IPS DF 4.7 (cell line): ENCODE measurements at regions not wholly inside any gene's neighbourhood (a gene's known extent, or its start where the extent isn't known, plus 50 kb on each side); places are given as distances from the start of the nearest gene placed in this dataset.

ENCODE experiments used
- DNase-seq: peaks from one replicate; pipeline ENCODE4 v3.0.0-alpha.2; 2013; ENCODE audit warnings: low spot score; ENCODE audit errors: extremely low read depth

DNA sequence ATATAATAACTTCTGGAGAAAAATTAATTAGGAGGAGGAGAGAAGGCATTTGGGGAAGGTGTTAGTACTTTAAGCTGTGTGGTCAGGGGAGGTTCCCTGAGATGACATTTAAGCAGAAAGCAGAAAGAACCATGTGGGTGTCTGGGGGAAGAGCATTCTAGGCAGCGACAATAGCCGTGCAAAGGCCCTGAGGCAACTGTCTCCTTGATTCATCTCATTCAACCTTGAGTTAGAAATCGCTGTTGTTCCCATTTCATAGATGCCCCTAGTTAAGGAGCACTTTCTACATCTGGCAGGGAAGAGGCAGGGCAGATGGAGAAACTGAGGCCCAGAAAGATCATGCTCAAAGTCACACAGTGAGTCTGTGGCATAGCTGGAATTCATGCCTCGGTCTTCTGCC lies 108.6 kb upstream of the RUNX3 start:
- DNase-seq: no peak

DNA sequence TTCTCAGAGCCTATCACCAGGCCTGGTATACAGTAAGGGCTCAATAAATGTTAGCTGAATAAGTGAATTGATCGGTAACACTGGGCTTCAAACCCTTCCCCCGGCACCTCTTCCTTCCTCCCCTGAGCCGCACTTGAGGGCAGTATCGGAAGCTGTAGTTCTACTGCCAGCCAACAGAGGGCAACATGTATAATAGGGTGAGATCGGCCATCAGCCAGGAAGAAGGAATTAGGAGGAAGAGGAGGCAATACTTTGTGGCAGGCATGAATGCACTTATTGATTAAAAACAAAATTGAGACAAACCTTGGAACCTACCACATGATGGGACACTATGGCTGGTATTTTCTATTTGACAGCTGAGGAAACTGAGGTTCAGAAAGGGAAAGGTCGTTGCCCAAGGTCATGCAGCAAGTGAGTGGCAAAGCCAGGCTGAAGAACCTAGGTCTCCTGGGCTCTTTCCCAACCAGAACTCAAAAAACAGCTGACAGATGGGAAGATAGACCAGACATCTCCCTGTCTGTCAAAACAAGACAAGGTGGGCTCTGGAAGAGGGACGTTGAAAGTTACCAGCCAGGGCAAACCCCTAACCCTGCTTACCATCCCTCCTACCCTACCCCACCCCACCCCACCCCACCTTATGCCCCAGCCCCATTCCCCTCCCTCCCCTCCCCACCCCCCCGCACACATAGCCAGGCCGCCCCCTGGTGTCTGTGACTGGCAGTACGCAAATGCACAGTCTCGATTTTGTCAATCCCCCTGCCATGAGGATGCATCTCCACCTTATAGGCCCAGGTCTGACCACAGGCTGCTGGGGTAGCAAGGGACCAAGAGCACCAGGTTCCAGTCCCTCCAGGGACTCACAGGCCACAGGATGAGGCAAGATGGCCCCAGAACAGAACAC lies 107.3 kb upstream of the RUNX3 start:
- no peak for DNase-seq

DNA sequence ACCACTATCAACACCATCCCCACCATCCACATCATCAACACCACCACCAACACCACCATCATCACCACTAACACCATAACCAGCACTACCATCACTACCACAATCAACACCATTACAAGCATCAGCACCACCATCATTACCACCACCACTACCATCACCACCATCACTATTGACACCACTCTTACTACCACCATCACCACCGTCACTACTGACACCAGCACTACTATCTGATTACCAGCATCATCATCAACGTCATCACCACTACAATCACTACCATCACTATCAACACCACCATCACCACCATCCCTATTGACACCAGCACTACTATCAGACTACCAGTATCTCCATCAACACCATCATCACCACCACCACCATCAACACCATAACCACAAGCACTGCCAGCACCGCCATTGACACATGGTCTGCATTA lies 106.1 kb upstream of the RUNX3 start:
- no peak for DNase-seq

DNA sequence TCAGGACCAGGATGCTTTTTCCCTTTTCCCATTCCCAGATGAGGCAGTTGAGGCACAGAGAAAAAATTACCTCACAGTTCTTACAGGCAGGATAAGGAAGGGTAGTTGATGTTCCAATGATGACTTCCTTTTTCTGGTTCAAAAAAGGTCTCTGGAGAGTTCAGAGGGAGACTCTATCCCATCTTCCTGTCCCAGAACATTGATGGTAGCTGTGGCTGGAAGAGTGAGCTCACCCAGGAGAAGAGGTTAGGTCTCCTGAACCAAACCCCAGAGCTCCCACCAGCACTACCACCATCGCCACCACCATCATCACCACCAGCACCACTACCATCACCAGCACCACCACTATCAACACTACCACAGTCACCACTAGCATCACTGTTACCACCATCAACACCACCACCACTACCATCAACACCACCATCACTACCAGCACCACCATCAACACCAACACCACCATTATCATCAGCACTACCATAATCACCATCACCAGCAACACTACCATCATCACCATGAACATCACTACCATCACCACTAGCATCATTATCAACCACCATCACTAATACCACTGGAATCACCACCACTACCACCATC lies 105.5 kb upstream of the RUNX3 start:
- DNase-seq: no peak

DNA sequence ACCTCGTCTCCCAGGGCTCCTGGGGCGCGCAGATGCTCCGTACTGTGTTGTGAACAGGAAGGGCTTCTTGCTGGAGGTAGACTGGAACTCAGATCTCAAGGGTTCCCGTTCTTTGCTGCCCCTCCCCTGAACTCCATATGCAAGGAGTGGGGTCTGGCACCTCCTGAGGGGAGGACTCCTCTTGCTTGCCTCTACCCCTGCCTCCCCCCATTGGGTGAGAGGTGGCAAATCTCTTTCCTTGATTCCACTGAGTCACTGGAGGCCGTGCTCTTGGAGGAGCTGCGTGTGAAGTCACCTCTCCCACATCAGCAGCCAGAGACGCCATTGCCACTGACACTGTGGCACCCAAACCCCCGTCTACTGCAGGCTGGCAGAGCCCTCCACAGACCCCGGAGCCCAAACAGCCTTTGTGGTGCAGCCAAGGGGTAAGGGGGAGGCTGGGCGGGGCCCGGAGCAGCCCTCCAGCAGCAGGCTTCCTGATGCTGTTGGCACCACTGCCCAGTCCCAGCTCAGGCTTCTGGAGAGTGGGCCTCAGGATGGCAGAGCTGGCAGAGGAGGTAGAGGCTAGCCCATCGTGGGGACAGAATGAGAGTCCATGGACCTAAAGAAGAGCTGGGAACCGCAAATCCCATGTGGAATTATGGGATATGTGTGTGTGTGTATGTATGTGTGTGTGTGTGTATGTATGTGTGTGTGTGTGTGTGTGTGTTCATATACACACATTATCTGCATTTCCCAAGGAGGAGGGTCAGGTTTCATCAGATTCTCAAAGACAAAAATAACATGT lies 104.9 kb upstream of the RUNX3 start:
- DNase-seq: no peak

DNA sequence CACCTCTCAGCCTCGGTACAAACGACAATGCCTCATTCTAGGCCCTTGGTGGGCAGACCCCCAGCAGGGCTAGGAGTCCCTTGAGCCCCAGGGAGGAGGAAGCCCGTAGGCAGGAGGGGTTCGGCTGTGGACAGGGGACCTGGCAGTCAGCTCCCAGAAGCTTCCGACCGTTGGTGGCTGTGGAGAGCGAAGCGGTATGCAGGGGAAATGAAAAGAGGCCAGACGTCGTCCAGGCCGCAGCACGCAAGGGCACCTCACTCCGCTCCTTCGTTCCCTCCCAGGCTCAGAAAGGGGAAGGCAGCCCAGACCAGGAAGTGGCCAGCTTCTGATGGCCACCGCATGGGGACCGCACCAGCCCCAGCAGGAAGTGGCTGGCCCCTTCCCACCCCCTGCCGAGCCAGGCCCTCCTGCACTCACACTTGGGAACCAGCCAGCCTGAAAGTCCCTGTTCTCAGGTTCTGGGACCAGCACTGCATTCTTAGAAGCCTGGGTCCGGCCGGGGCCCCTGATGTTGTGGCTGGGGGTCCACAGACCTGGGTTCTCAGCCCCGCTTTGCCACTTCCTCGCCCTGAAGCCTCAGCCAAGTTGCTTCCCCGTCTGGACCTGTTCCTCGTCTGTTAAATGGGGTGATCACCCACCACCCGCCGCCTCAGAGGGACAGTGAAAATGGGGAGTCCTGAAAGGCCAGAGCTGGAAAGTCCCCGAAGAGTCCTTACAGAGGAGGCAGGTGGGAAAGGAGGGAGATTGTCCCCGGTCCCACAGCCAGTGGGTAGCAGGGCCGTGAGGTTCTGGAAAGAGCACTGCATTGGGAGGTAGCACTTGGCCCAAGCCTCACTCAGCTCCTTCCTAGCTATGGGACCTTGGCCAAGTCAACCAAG lies 104.0 kb upstream of the RUNX3 start:
- DNase-seq: no peak

DNA sequence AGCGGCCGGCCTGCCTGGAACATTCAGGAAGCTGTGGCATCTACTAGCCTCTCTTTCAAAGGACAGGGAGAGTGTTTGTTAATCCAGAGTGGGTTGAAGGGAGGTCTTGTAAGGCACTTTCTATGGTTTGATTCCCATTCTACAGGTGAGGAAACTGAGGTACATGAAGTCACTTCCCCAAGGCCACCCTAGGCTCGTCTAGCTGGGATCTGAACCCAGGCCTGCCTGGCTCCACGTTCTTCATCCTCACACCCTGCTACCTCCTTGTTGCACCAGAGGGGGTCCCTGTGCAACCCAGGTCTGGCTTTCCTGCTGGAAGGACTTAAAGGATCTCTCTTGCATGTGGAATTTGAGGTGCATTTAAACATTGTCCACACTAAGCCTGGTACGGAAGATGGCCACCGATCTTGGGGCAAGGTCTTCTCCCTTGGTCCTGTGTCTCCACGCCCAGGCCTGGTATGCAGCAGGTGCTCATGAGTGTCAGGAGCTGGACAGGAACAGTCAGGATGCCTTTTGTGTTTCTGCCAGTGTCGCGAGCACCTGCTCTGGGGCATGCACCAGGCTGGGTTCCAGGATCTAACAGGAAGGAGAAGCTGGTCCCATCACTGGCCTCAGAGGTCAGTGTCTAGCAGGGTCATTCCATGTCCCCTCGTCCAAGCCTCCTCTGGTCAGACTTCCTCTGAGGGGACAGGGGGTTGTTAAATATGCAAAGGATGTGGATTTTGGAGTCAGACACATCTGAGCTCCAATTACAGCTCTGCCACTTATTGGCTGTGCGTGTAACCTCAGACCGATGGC lies 103.2 kb upstream of the RUNX3 start:
- no peak for DNase-seq

DNA sequence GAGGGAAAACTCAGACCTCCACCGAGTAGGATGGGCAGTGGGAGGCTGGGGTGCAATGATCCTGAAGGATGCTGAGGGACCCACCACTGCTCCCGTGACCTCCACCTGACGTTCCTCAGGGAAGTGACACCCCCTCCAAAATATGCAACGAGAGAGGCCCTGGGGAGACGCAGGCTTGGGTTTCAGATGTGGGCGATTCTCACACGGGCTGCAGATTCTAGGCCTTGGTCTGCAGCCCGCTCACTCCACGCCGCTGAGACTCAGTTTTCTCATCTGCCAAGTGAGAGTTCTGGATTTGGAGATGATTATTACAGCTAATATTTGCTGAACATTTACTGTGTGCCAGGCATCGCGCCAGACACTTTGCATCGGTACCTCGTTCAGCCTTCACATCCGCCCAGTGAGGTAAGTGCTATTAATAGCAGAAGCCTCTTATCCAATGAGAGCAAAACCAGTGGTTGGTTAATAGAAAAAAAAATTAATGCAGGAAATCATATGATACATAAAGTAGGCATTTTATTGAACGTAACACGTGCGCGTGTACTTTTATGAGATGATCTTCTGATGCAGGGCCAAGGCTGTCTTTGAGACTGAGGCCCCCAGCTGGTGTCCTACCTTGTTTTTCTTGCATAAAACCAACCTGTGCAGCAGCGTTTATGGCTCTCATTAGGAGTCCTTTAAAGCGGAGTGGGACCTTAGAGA lies 102.0 kb upstream of the RUNX3 start:
- no peak for DNase-seq

DNA sequence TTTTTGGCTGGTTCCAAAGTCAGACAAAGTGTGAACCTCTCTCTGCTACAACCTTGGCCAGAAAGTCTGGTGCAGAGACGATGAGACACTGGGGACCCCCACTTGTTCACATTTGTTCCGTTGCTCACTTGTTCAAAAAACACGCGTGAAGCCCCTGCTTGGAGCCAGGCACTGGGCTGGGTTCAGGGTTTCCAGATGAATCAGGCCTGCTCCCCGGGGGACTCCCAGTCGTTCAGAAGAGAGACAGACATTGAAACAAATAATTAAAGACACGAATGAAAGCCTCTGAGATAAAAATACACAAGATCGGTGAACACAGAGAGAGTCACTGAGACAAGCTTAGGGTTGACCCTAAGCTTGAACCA lies 101.5 kb upstream of the RUNX3 start:
- no peak for DNase-seq

DNA sequence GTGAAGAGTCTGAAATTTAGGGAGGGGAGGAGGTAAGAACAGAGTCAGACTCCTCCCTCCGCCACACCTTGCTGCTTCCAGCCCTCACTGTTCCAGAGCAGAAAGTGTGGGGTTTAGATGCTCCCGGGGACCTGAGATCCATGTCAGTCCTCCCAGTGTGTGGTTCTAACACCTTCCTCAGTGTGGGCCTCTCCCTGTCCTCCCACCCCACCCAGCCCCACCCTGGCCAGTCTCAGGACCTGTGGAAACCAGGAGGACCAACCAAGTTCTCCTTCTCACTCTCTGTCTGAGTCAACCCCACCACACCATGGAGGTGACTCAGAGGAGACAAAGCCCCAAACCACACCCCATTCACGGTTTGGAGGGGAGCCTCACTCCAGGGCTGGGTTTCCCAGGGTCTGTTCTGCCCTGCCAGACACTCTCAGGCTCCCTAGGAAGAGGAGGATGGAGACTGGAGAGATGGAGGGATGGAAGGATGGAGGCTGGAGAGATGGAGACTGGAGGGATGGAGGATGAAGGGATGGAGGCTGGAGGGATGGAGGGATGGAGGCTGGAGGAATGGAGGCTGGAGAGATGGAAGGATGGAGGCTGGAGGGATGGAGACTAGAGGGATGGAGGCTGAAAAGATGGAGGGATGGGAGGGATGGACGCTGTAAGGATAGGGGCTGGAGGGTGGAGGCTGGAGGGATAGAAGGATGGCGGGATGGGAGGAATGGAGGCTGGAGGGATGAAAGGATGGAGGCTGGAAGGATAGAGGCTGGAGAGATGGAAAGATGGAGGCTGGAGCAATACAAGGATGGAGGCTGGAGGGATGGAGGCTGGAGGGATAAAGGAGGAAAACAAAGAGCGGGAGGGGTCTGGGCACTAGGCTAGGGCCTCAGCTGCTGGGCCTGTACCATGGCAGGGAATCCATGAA lies 100.9 kb upstream of the RUNX3 start:
- DNase-seq: no peak

DNA sequence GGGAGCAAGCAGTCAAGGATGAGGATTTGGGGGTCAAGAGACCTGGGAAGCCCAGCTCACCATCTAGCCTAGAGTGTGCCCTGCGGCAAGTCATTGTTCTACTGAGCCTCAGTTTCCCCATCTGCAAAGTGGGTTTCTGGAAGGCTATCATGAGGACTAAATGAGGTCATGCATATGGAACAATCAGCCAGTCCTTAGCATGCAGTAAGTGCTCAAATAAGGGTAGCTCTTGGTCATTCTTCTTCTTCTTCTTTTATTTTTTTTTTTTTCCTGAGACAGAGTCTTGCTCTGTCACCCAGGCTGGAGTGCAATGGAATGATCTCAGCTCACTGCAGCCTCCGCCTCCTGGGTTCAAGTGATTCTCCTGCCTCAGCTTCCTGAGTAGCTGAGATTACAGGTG lies 99.9 kb upstream of the RUNX3 start:
- no peak for DNase-seq

DNA sequence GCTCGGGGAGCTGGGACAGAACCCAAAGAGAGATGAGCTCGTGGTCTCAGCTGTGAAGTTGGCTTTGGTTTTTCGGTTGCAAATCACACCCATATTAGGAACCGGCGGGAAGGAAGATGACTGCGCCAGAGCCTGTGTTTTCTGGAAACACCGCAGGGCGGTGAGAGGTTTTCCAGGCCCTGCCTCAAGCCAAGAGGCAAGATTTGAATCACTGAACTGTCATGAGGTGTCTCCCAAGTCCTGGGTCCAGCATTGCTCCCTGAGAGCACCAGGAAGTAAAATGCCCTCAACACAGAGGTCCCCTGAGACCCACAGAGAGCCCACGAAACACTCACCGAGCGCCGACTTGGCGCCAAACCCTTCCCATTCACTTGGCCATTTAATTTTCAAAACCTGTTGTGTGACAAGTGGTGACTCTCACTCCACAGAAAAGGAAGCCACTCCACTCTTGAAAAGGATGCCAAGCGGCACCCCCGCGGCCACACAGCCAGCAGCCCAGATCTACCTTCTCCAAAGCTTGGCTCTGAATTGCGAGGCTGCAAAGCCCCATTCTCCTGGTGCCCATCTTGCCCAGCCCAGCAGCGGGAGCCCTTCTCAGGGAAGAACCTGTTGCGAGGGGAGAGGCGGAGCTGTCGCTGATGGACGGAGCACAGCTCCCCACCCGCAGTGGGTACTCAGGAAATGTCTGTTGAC lies 99.0 kb upstream of the RUNX3 start:
- no peak for DNase-seq

DNA sequence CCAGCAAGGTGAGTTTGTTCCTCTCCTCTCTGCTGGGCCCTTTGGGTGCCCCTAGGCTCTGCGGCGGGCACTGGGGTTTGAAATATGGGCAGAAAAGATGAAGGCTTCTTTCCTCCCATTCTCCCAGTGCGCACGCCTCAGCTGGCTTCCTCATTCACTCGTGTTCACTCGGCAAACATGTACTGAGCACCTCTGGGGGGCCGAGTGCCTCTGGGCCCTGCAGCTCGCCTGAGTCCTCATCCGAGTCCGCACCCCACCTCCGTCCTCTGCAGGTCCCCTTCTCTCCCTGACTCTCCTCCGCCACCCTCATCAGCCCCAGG lies 98.5 kb upstream of the RUNX3 start:
- no peak for DNase-seq

DNA sequence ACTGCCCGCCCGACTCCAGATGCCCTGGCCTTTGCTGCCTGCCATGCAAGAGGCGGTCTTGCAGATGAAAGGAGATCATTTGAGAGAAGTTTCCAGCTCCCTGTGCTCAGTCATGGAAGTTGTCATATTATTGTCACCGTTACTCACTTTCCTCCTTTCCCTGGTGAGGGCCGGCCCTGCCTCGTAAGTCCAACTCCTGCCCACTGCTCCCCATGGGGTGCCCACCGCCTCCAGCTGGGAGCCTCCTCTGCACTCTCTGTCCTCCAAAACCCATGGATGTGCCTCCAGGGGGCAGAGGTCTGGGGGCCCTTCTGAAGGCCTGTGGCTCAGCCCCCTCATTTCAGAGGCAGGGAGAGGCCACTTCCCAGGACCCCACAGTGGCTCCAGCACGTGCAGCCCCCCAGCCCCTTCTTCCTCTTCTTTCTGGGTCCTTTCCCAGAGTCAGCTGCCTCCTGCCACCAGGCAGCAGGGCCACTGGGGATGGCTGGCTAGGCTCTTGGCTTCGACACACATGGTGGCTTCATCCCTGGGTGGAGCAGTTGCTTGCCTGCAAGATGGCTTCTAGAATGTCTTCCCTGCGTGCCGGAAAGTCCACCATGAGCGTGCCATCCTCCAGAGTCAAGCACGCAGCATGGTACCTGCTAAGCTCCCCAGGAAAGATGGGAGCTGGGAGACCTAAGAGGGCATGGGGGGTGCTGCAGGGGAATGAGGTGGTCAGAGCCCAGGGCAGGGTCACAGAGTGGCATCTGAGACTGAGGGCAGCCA lies 97.9 kb upstream of the RUNX3 start:
- no peak for DNase-seq

DNA sequence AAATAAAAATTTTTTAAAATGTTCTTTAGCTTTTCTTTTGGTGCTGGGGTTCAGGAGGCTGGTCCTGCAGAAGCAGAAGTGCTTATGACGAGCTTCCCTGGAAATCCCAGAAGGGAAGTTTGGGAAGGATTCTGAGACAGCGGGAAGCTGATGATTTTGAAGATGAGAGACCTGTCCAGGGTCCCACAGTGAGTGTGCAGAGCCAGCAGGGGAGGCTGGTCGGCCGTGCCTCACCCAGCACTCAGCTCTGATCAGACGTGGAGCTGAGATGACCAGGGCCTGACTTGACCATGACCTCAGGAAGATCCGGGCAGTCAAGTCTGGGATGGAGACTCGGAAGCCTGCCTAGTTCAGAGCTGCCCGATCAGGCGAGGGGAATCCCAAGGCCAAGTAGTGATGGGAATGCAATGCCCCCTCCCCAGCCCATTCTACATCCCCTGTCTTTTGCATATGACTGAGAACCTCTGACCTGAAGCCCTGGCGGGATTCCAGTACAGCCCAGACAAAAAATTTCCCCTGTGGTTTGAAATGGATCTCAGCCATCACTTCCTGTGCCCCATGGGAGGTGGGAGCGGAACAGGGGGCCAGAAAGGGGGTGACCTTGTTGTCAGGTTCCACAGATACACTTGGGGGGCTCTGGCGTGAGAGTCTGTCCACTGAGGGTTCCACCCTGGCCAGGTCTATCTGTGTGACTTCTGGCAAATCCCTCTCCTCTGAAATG lies 96.8 kb upstream of the RUNX3 start:
- DNase-seq: no peak

DNA sequence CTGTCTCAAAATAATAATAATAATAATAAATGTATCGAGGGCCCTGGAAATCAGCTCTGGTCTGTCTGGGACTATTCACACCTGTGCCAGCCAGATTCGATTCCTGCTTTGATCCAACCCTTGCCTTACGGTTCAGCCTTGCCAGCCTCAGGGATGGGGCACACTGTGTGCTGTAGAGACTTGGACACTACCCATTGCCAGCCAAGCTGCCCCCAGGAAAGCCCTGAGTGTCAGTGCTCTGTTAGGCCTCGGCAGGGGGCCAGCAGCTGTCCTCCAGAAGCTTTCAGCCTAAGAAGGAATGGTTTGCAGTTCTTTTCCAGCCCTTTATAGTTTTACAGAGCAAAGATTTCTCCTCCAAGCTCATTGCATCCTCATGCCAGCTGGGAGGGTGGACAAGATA lies 96.2 kb upstream of the RUNX3 start:
- DNase-seq: no peak
